Astrocyte (in vitro differentiated cells and primary cell): ENCODE measurements at regions not wholly inside any gene's neighbourhood (a gene's known extent, or its start where the extent isn't known, plus 50 kb on each side); places are given as distances from the start of the nearest gene placed in this dataset.

Experiments
- EZH2 ChIP-seq: IDR thresholded peaks from 2 replicates; pipeline ENCODE4 v1.6.1; 2012; ENCODE audit warnings: mild to moderate bottlenecking, low read length, inconsistent platforms; ENCODE audit not compliant: insufficient read depth
- TF ChIP-seq, protein P1 (sequence below): IDR thresholded peaks from 2 replicates; pipeline ENCODE4 v1.5.1; 2011; ENCODE audit warnings: low read depth, mild to moderate bottlenecking, inconsistent platforms, low read length, moderate library complexity; ENCODE audit not compliant: insufficient read depth

GRCh38 chrX:82342531-82342930, 1140.6 kb downstream of the SH3BGRL start:
- TF ChIP-seq, protein P1, sequence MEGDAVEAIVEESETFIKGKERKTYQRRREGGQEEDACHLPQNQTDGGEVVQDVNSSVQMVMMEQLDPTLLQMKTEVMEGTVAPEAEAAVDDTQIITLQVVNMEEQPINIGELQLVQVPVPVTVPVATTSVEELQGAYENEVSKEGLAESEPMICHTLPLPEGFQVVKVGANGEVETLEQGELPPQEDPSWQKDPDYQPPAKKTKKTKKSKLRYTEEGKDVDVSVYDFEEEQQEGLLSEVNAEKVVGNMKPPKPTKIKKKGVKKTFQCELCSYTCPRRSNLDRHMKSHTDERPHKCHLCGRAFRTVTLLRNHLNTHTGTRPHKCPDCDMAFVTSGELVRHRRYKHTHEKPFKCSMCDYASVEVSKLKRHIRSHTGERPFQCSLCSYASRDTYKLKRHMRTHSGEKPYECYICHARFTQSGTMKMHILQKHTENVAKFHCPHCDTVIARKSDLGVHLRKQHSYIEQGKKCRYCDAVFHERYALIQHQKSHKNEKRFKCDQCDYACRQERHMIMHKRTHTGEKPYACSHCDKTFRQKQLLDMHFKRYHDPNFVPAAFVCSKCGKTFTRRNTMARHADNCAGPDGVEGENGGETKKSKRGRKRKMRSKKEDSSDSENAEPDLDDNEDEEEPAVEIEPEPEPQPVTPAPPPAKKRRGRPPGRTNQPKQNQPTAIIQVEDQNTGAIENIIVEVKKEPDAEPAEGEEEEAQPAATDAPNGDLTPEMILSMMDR, result no peak
- TF ChIP-seq EZH2, result no peak
